KMS-11 (cell line): ENCODE measurements at regions not wholly inside any gene's neighbourhood (a gene's known extent, or its start where the extent isn't known, plus 50 kb on each side); places are given as distances from the start of the nearest gene placed in this dataset.

Experiments used
- H2AFZ ChIP-seq: fragments of 200-600 bp; sonication (generic); 2 replicates; pipeline ENCODE4 v1.6.1; 2016; ENCODE audit warnings: antibody characterized with exemption, mixed run types, low read depth
- H3K27ac ChIP-seq: fragments of 200-600 bp; sonication (generic); 2 replicates; pipeline ENCODE4 v1.6.1; 2016; ENCODE audit warnings: mild to moderate bottlenecking, mixed run types
- H3K27me3 ChIP-seq: fragments of 200-600 bp; sonication (generic); 2 replicates; pipeline ENCODE4 v1.6.1; 2017; ENCODE audit warnings: mild to moderate bottlenecking, low read depth, mixed run types, moderate library complexity; ENCODE audit not compliant: insufficient read depth
- H3K36me3 ChIP-seq: fragments of 200-600 bp; sonication (generic); 2 replicates; pipeline ENCODE4 v1.6.1; 2017; ENCODE audit warnings: mild to moderate bottlenecking, mixed run types; ENCODE audit not compliant: insufficient read depth
- H3K4me1 ChIP-seq: fragments of 200-600 bp; sonication (generic); 2 replicates; pipeline ENCODE4 v1.6.1; 2016; ENCODE audit warnings: mild to moderate bottlenecking, low read depth, mixed run types; ENCODE audit not compliant: poor library complexity, severe bottlenecking
- H3K4me2 ChIP-seq: fragments of 200-600 bp; sonication (generic); 2 replicates; pipeline ENCODE4 v1.7.0; 2016; ENCODE audit warnings: mild to moderate bottlenecking, mixed run types
- H3K4me3 ChIP-seq: fragments of 200-600 bp; sonication (generic); IDR thresholded peaks from 2 replicates; pipeline ENCODE4 v1.6.1; 2017; ENCODE audit warnings: low read depth, low read length, mixed read lengths; ENCODE audit not compliant: insufficient read depth
- H3K79me2 ChIP-seq: fragments of 200-600 bp; sonication (generic); 2 replicates; pipeline ENCODE4 v1.6.1; 2016; ENCODE audit warnings: low read depth, mixed run types; ENCODE audit not compliant: insufficient read depth
- H3K9ac ChIP-seq: fragments of 200-600 bp; sonication (generic); 2 replicates; pipeline ENCODE4 v1.6.1; 2016; ENCODE audit warnings: mild to moderate bottlenecking, mixed run types
- H4K20me1 ChIP-seq: fragments of 200-600 bp; sonication (generic); 2 replicates; pipeline ENCODE4 v1.6.1; 2016; ENCODE audit warnings: mild to moderate bottlenecking, mixed run types; ENCODE audit not compliant: insufficient read depth
- TF ChIP-seq, protein P1 (sequence below): fragments of 200-600 bp; sonication (generic); conservative IDR thresholded peaks from 2 replicates; pipeline ENCODE4 v1.6.1; 2017; ENCODE audit warnings: low read depth, mild to moderate bottlenecking, antibody characterized with exemption, low read length, moderate library complexity, mixed read lengths

DNA sequence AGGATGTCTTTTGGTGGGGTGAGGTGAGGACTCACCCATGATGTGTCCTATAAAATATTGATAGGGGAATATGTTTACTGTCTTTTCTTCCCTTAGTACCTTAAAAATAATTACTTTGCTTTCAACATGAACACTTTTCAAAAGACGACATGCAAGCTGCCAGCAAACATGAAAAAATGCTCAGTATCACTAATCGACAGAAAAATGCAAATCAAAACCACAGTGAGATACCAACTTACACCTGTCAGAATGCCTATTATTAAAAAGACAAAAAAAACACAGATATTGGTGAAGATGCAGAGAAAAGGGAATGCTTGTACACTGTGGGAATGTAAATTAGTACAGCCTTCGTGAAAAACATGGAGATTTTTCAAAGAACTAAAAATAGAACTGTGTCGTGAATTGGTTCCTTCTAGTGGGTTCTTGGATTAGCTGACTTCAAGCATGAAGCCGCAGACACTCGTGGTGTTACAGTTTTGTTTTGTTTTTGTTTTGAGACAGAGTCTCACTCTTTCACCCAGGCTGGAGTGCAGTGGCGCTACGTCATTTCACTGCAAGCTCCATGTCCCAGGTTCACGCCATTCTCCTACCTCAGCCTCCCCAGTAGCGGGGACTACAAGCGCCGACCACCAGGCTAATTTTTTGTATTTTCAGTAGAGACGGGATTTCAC is 160.9 kb downstream of the FGF9 start:
- H3K4me1 ChIP-seq, result no peaks in the 10 kb centered on the region
- no peak overlapping the region for H3K27ac ChIP-seq

DNA sequence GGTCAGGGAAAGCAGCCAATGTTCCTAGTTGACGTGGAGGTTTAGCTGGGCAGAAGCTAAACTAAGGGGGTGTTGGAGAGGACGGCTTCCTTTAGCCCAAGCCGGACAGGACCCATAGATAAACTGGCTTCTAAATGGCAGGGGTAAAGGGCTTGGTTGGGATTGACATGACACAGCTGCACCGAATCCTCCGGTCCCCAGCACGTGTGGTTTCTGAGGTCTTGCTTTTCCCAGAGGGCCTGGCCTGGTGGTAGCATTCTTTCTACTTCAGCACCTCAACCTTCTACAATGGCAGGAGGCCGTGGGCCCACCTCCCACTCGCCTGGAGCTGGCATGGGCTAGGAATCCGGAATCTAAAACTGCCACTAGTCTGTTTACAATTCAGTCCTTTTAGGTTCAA is 163.0 kb downstream of the FGF9 start:
- Histone ChIP-seq H3K9ac (no peak overlapping the region), H4K20me1 (no peaks in the 10 kb centered on the region), H2AFZ (no peak overlapping the region), H3K4me3 (no peak overlapping the region), H3K27ac (no peak overlapping the region), H3K79me2 (no peaks in the 10 kb centered on the region), H3K4me1 (no peaks in the 10 kb centered on the region), H3K4me2 (no peak overlapping the region), H3K36me3 (no peaks in the 10 kb centered on the region), H3K27me3 (no peaks in the 10 kb centered on the region)
- TF ChIP-seq, protein P1, sequence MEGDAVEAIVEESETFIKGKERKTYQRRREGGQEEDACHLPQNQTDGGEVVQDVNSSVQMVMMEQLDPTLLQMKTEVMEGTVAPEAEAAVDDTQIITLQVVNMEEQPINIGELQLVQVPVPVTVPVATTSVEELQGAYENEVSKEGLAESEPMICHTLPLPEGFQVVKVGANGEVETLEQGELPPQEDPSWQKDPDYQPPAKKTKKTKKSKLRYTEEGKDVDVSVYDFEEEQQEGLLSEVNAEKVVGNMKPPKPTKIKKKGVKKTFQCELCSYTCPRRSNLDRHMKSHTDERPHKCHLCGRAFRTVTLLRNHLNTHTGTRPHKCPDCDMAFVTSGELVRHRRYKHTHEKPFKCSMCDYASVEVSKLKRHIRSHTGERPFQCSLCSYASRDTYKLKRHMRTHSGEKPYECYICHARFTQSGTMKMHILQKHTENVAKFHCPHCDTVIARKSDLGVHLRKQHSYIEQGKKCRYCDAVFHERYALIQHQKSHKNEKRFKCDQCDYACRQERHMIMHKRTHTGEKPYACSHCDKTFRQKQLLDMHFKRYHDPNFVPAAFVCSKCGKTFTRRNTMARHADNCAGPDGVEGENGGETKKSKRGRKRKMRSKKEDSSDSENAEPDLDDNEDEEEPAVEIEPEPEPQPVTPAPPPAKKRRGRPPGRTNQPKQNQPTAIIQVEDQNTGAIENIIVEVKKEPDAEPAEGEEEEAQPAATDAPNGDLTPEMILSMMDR, result no peak

More for the DNA sequence above, 160.9 kb downstream of the FGF9 start:
- Histone ChIP-seq H3K9ac (no peak overlapping the region), H3K36me3 (no peaks in the 10 kb centered on the region), H3K4me3 (no peak overlapping the region), H3K4me2 (no peak overlapping the region), H3K79me2 (no peaks in the 10 kb centered on the region), H3K27me3 (no peaks in the 10 kb centered on the region), H2AFZ (no peak overlapping the region), H4K20me1 (no peaks in the 10 kb centered on the region)
- TF ChIP-seq, protein P1, result no peak

DNA sequence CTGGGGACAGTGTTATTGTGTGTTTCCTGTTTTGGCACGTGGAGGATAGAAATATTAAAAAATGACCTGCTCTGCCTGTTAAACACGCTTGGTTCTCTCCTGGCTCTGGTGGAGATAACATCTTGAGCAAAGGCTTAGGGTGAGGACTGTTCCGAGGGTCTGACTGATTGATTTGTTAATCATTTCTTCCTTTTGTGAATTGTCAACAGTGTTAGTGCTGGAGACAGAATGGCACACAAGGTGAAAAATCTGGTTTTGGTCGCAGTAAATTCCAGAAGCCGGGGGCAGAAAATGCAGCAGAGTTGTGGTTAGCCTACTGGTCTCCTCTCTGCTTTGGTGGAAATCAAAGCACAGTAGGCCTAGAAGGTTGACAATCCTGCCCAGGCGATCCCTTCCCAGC is 163.6 kb downstream of the FGF9 start:
- TF ChIP-seq, protein P1, result no peak
- Histone ChIP-seq H3K4me2 (no peak overlapping the region), H3K79me2 (no peaks in the 10 kb centered on the region), H2AFZ (no peak overlapping the region), H3K27ac (no peak overlapping the region), H3K4me1 (no peaks in the 10 kb centered on the region), H3K4me3 (no peak overlapping the region), H4K20me1 (no peaks in the 10 kb centered on the region), H3K27me3 (no peaks in the 10 kb centered on the region), H3K9ac (no peak overlapping the region), H3K36me3 (no peaks in the 10 kb centered on the region)

DNA sequence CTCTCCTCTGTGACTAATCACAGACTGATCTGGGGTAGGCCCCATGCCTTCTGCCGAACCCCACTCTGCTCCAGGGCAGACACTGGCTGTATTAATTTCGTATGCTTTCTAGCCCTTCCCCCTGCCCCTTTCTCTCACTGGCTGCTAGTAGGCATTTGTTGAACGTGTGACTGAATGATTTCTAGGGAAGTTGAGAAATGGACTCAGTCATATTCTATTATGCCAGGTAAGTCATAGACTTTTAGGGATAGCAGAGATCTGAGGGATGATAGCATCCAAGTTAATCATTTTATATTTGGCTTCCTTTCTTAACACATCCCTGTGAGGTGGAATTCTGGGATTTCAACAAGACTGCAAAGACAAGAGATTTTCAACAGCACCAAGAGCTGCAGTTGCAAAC is 166.4 kb downstream of the FGF9 start:
- Histone ChIP-seq H3K27me3 (no peaks in the 10 kb centered on the region), H3K27ac (no peak overlapping the region), H3K79me2 (no peaks in the 10 kb centered on the region), H3K4me2 (no peak overlapping the region), H3K36me3 (no peaks in the 10 kb centered on the region), H3K9ac (no peak overlapping the region), H2AFZ (no peak overlapping the region), H3K4me1 (no peaks in the 10 kb centered on the region), H4K20me1 (no peaks in the 10 kb centered on the region), H3K4me3 (no peak overlapping the region)
- TF ChIP-seq, protein P1, result no peak
